WTC11 (cell line): ENCODE measurements at regions not wholly inside any gene's neighbourhood (a gene's known extent, or its start where the extent isn't known, plus 50 kb on each side); places are given as distances from the start of the nearest gene placed in this dataset.

Source experiments
- ATF2 ChIP-seq: sonication (generic); formaldehyde crosslinking; IDR thresholded peaks from 2 replicates; pipeline ENCODE4 v1.8.1; 2022; ENCODE audit warnings: low read depth, missing genetic modification reagents, borderline replicate concordance
- ATF6 ChIP-seq: sonication (generic); formaldehyde crosslinking; IDR thresholded peaks from 2 replicates; pipeline ENCODE4 v1.8.1; 2023; ENCODE audit warnings: mild to moderate bottlenecking, missing genetic modification reagents
- CREB1 ChIP-seq: sonication (generic); formaldehyde crosslinking; IDR thresholded peaks from 2 replicates; pipeline ENCODE4 v1.8.0; 2023; ENCODE audit warnings: mild to moderate bottlenecking, missing genetic modification reagents
- ELF4 ChIP-seq: sonication (generic); formaldehyde crosslinking; IDR thresholded peaks from 2 replicates; pipeline ENCODE4 v1.8.1; 2022; ENCODE audit warnings: low read depth, mild to moderate bottlenecking, moderate library complexity, missing genetic modification reagents
- FOXP1 ChIP-seq: sonication (generic); formaldehyde crosslinking; IDR thresholded peaks from 2 replicates; pipeline ENCODE4 v1.8.0; 2022; ENCODE audit warnings: missing genetic modification reagents, mild to moderate bottlenecking, moderate library complexity, borderline replicate concordance
- JUN ChIP-seq: sonication (generic); formaldehyde crosslinking; IDR thresholded peaks from 2 replicates; pipeline ENCODE4 v1.8.0; 2023; ENCODE audit warnings: mild to moderate bottlenecking, missing genetic modification reagents
- NFE2L1 ChIP-seq: sonication (generic); formaldehyde crosslinking; IDR thresholded peaks from 2 replicates; pipeline ENCODE4 v1.8.1; 2023; ENCODE audit warnings: missing genetic modification reagents
- PRDM15 ChIP-seq: sonication (generic); formaldehyde crosslinking; IDR thresholded peaks from 2 replicates; pipeline ENCODE4 v1.8.0; 2022; ENCODE audit warnings: missing genetic modification reagents
- ZBTB21 ChIP-seq: sonication (generic); formaldehyde crosslinking; IDR thresholded peaks from 2 replicates; pipeline ENCODE4 v1.8.1; 2023; ENCODE audit warnings: mild to moderate bottlenecking, missing genetic modification reagents, borderline replicate concordance
- ZNF138 ChIP-seq: sonication (generic); formaldehyde crosslinking; conservative IDR thresholded peaks from 2 replicates; pipeline ENCODE4 v1.8.1; 2022; ENCODE audit warnings: mild to moderate bottlenecking, moderate library complexity, missing genetic modification reagents
- ZNF423 ChIP-seq: fragments of 250-450 bp; sonication (Bioruptor Pico); IDR thresholded peaks from 2 replicates; pipeline ENCODE4 v2.1.2; 2022; ENCODE audit warnings: mild to moderate bottlenecking, moderate library complexity
- TF ChIP-seq, protein P1 (sequence below): fragments of 200-600 bp; IDR thresholded peaks from 2 replicates; pipeline ENCODE4 v1.8.0; 2022; ENCODE audit warnings: antibody characterized with exemption
- TF ChIP-seq, protein P2 (sequence below): sonication (generic); formaldehyde crosslinking; IDR thresholded peaks from 2 replicates; pipeline ENCODE4 v1.8.0; 2022; ENCODE audit warnings: mild to moderate bottlenecking, missing genetic modification reagents
- TF ChIP-seq, protein P3 (sequence below): sonication (generic); formaldehyde crosslinking; IDR thresholded peaks from 2 replicates; pipeline ENCODE4 v1.8.0; 2022; ENCODE audit warnings: mild to moderate bottlenecking, missing genetic modification reagents

DNA sequence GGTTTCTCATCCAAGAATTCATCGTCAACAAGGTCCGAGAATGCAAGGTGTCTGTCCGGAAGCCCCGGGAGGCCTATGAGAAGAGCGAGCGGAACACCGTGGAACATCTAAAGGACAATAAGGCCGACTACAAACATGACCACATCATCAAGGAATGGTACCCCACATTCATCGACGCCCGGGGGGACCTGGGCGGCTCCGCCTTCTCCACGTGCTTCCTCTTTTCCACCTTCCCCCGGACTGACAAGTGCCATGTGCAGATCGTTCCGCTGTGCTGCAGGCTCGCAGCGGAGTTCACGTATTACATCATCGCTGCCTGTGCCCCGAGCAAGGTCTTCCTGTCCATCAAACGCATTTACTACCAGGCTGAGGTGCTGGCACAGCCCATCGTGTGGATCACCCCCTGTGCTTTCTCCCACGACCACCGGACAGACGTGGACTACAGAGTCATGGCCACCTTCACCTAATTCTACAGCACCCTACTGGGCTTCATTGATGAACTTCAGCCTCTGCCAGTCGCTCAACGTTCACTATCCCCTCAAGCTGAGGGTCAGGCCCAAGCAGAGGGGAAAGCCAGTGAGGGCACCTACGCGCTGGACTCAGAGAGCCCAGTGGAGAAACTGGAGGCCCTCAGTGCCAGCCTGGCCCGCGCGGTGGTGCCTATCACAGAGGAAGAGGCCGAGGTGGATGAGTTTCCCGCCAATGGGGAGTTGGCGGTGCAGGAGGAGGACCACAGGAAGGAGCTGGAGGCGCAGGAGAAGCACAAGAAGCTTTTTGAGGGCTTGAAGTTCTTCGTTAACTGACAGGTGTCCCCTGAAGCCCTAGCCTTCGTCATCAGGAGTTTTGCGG lies 125.9 kb upstream of the PABPC4L start:
- TF ChIP-seq ZBTB21 (CRISPR knock-in tag) (no peak), NFE2L1 (CRISPR knock-in tag) (no peak), ATF2 (CRISPR knock-in tag) (no peak), JUN (no peak), ELF4 (CRISPR knock-in tag) (no peak), PRDM15 (CRISPR knock-in tag) (no peak), ZNF138 (CRISPR knock-in tag) (no peak), FOXP1 (no peak), CREB1 (CRISPR knock-in tag) (no peak), ZNF423 (no peak), ATF6 (CRISPR knock-in tag) (no peak)
- TF ChIP-seq, protein P1, sequence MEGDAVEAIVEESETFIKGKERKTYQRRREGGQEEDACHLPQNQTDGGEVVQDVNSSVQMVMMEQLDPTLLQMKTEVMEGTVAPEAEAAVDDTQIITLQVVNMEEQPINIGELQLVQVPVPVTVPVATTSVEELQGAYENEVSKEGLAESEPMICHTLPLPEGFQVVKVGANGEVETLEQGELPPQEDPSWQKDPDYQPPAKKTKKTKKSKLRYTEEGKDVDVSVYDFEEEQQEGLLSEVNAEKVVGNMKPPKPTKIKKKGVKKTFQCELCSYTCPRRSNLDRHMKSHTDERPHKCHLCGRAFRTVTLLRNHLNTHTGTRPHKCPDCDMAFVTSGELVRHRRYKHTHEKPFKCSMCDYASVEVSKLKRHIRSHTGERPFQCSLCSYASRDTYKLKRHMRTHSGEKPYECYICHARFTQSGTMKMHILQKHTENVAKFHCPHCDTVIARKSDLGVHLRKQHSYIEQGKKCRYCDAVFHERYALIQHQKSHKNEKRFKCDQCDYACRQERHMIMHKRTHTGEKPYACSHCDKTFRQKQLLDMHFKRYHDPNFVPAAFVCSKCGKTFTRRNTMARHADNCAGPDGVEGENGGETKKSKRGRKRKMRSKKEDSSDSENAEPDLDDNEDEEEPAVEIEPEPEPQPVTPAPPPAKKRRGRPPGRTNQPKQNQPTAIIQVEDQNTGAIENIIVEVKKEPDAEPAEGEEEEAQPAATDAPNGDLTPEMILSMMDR: no peak
- TF ChIP-seq, protein P2, sequence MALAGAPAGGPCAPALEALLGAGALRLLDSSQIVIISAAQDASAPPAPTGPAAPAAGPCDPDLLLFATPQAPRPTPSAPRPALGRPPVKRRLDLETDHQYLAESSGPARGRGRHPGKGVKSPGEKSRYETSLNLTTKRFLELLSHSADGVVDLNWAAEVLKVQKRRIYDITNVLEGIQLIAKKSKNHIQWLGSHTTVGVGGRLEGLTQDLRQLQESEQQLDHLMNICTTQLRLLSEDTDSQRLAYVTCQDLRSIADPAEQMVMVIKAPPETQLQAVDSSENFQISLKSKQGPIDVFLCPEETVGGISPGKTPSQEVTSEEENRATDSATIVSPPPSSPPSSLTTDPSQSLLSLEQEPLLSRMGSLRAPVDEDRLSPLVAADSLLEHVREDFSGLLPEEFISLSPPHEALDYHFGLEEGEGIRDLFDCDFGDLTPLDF: no peak
- TF ChIP-seq, protein P3, sequence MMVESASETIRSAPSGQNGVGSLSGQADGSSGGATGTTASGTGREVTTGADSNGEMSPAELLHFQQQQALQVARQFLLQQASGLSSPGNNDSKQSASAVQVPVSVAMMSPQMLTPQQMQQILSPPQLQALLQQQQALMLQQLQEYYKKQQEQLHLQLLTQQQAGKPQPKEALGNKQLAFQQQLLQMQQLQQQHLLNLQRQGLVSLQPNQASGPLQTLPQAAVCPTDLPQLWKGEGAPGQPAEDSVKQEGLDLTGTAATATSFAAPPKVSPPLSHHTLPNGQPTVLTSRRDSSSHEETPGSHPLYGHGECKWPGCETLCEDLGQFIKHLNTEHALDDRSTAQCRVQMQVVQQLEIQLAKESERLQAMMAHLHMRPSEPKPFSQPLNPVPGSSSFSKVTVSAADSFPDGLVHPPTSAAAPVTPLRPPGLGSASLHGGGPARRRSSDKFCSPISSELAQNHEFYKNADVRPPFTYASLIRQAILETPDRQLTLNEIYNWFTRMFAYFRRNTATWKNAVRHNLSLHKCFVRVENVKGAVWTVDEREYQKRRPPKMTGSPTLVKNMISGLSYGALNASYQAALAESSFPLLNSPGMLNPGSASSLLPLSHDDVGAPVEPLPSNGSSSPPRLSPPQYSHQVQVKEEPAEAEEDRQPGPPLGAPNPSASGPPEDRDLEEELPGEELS: no peak
